ENCODE measurements at regions not wholly inside any gene's neighbourhood (a gene's known extent, or its start where the extent isn't known, plus 50 kb on each side); places are given as distances from the start of the nearest gene placed in this dataset.
"Not testable (repeated sequence)": the region's sequence is repeated elsewhere in the genome, so short reads cannot be mapped to it uniquely, and the experiment has no call there.

- DNase-seq = no peak
These were observed 98.8 kb upstream of the FAM20A start for GRCh38 chr17:68699936-68700335.

GRCh38 chr17:68698746-68699145 is 97.6 kb upstream of the FAM20A start:
- DNase-seq = peak; percentile 8

- DNase-seq = no peak
These were observed 96.7 kb upstream of the FAM20A start for GRCh38 chr17:68697850-68698361.

DNA sequence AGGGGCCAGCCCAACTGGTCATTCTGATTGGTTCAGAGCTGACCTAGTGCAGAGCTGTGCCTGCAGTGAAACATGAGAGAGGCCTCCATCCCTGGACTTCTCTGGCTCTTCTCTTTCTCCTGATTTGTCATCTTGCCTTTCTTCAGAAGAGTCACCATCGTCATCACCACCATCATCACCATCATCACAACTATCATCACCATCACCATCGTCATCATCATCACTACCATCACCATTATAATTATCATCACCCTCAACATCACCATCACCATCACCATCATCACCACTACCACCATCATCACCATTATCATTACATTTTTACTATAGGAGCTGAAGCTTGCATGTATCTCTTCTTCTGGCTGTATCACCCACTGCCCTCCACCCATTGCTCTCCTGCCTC is 94.5 kb upstream of the FAM20A start:
- DNase-seq = no peak

GRCh38 chr17:68694791-68695485 is 93.8 kb upstream of the FAM20A start:
- DNase-seq = no peak

DNA sequence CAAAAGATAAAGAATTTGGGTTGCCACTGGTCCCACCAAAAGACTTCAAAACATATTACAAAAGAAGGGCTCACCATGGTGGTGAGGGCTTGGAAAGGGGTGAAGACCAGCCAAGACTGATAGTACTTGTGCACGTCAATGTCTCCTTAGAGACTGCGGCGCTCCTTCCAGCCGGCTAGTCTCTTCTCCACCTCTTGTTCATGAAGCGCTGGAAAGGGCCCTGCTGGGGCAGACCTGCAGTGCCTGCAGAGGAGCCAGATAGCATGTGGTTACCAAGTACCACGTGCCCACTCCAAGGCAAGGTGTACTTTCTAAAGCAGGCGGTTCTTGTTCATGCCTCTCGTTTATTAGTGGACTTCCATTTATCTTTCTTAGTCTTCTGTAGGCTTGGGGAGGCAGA is 92.7 kb upstream of the FAM20A start:
- DNase-seq = no peak

GRCh38 chr17:68693466-68693865 is 92.3 kb upstream of the FAM20A start:
- DNase-seq = no peak

- no peak for DNase-seq
These were observed 85.2 kb upstream of the FAM20A start for GRCh38 chr17:68686108-68686988.

- no peak for DNase-seq
These were observed 83.8 kb upstream of the FAM20A start for GRCh38 chr17:68684949-68685357.

DNA sequence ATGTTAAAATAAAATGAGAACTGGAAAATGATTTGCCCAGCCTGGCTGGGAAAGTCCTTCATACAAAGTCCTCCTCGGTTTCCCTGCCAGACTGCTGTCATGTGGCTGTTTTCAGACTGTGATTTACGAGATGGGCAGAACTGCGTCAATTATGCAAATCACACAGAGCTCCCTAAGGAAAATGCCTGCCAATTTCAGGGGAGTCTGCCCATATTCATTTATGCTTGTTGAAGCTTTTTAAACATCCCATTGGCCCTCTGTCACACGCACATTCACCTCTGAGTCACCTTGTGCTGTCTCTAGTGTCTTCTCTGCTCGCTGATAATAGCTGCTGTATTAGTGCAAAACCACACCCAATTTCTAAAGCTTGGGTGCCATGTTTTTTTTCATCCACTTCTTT is 81.7 kb upstream of the FAM20A start:
- peak; percentile 82 for DNase-seq

- no peak for DNase-seq
These were observed 78.7 kb upstream of the FAM20A start for GRCh38 chr17:68679882-68680281.

DNA sequence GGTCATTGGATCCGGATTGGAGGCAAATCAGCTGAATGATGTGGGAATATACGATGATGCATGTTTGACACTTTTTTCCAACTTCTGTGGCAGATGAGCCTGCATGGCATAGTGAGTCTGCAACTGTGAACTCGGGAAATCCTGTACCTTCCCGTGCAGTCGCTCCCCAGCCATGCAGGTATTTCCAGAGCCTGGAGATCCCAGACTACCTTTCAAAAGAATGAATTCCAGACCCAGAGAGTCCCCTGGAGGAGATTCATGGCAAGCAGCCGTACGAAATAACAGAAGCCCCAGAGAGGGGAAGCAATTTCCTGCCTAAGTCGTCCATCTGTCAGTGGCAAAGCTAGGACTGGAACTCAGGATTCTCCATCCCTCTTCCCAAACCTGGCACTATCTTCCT is 75.7 kb upstream of the FAM20A start:
- DNase-seq = no peak

GRCh38 chr17:68675723-68676122 is 74.6 kb upstream of the FAM20A start:
- no peak for DNase-seq

DNA sequence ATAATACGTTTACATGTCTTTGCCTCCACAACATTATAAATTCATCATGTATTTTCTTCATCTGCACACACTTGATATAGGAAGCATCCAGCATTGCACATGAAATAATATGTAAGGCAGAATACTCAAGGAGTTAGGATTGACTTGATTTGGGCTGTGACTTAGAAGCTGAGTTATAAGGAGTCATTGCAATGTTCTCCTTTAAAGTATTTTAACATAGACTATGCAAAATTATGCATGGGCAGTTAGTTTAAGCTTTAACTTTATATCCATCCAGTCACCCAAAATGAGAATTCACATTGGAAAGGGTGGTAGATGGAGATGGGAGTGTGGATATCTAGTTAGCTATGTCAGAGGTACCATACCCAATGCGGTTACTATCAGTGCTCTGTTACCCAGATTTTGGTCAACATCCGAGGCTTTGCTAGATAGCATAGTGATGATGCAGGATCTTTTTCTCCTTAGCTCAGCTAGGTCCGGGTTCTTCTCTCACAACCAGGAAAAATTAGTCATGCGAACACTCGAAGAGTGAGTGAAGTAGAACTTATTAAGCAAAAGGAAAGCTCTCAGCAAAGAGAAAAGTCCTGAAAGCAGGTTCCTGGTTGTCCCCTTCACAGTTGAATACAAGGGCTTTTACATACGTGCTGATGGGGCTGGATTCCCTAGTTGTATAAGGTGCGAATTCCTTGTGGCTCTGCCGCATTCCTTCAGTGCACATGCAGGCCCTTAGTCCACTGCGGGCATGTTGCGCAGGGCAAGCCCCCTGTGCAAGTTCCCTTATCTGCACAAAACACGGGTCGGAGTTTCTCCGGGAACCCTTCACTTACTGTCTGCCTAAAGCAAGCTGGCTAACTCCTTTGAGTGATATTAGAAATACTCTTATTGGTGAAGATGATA is 73.1 kb upstream of the FAM20A start:
- DNase-seq = no peak

DNA sequence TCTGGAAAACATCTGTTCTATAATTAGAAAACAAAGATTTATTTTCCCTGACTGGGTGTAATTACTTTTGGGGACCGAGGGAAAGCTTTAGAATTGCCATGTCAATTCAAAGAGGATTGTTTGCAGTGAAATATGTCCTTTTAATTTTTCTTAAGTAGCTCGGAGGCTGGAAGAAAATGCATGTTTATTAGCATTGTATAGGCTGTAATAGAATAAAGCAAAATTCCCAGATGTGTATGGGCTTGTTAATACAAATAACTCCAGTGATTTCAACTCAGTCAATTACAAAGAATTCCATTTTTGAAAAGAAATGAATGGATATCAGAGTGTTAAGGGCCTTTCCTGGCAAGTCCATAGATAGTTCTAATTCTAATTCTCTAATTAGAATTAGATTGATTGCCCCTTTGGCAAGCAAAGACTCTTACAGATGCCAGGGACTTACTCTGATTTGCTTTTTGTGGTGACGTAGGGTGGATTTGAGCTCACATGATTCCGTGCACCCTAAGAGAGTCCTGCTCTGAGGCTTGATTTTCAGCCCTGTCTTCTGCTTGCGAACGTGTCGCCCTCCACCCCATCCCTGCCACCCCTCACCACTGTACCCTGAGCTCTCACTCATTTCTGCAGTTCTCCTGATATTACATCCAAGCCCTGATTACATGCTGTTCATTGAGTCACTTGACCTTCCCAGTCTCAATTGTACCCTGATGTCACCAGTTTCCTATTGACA is 70.0 kb upstream of the FAM20A start:
- no peak for DNase-seq

DNA sequence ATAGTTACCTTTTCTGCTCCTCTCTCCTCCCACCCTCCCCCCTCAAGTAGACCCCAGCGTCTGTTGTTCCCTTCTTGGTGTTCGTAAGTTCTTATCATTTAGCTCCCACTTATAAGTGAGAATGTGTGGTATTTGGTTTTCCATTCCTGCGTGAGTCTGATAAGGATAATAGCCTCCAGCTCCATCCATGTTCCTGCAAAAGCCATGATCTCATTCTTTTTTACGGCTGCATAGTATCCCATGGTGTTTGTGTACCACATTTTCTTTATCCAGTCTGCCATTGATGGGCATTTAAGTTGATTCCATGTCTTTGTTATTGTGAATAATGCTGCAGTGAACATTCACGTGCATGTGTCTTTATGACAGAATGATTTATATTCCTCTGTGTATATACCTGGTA is 65.3 kb upstream of the FAM20A start:
- not testable (repeated sequence) for DNase-seq

- no peak for DNase-seq
These were observed 64.2 kb upstream of the FAM20A start for GRCh38 chr17:68665373-68665772.

DNA sequence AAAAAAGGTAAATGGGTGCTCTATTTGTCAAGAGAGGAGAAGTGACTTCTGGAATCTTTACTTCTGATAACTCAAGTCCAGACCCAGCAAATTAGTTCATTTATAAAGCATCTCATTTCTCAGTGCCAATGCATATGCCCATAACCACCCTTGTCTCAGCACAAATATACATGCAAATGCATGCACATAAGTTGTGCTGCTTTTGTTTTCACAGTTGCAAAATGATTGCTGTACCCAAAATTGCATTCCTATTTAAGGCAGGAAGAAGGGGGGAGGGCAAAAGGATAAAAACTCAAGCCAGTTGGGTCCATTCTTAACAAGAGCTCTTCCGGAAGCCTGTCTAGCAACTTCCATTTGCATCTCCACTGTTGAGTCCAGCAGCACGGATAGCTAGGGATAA is 61.3 kb upstream of the FAM20A start:
- DNase-seq = no peak

- DNase-seq = no peak
These were observed 60.9 kb upstream of the FAM20A start for GRCh38 chr17:68662037-68662432.

DNA sequence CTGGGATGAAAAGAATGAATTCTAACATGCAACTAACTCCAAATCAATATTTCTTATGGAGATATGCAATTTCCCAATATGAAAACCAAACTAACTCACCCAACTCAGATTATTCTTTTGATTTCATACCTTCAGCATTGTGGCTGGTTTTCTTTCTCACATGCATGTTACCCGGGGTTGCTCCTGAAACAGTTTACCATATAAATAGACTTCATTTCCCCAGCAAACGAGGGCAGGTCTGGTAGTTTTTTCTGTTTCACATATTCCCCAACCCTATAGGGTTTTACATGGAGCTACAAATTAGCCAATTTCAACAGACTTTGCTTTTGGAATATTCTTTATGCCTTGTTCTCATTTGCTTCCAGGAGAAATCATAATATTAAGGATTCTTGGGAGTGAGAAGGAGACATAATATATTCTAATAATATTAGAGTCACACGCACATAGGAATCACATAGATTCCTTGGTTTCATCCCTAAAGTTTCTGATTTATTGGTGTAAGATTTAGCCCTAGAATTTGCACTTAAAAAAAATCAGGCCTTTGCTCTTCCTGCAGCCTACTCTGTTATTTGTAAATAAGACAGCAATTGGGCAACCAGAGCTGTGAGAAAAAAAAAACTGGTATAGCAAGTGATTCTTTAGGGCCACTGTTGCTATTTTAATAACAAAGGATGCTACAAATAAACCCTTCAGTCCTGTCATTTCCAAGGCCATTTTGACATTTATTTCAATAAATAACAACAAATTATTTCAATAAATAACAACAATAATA is 60.3 kb upstream of the FAM20A start:
- DNase-seq = no peak

- DNase-seq = no peak
These were observed 59.1 kb upstream of the FAM20A start for GRCh38 chr17:68660302-68660701.

All from NCI-H2171 treated with DMSO at 0.1 percent for 48 hours (cell line).